ENCODE measurements at regions not wholly inside any gene's neighbourhood (a gene's known extent, or its start where the extent isn't known, plus 50 kb on each side); places are given as distances from the start of the nearest gene placed in this dataset.

GRCh38 chr20:62527781-62528180 lies 52.0 kb upstream of the GATA5 start:
- DNase-seq (ENCODE audit: low spot score) = no peak

DNA sequence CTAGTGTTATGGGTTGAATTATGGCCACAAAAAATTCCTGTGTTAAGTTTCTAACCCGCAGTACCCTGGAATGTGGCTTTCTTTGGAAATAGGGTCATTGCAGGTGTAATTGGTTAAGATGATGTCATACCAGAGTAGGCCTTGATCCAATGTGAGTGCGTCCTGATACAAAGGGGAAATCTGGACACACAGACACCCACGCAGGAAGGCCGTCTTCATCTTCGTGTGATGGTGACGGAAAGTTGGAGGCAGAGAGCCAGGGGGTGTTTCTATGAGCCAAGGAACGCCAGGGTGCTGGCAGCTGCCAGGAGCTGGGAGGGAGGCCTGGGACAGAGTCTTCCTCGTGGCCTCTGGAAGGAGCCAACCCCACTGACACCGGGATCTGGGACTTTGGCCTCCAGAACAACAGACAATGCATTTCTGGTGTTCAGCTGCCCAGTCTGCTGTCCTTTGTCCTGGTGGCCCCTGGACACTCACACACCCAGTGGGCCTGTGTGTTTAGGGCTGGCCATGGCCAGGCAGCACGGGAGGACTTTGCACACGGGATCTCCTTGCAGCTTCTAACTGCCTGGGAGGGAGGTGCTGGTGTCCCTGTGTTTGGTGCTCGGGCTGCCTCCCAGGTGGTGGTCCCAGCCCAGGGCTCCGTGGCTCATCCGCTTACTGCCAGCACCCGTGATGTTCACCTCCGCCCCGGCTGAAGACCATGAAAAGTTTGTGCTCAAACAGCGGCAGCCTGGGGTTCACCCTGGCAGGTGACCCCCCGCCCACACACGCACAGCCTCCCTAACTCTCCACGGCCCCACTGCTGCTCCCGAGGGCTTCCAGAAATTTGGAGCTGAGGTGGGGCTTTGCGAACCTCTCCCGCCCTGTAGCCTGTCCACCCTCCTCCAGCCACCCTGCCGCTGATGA lies 53.4 kb upstream of the GATA5 start:
- peak; percentile 19 for DNase-seq (ENCODE audit: low spot score)

DNA sequence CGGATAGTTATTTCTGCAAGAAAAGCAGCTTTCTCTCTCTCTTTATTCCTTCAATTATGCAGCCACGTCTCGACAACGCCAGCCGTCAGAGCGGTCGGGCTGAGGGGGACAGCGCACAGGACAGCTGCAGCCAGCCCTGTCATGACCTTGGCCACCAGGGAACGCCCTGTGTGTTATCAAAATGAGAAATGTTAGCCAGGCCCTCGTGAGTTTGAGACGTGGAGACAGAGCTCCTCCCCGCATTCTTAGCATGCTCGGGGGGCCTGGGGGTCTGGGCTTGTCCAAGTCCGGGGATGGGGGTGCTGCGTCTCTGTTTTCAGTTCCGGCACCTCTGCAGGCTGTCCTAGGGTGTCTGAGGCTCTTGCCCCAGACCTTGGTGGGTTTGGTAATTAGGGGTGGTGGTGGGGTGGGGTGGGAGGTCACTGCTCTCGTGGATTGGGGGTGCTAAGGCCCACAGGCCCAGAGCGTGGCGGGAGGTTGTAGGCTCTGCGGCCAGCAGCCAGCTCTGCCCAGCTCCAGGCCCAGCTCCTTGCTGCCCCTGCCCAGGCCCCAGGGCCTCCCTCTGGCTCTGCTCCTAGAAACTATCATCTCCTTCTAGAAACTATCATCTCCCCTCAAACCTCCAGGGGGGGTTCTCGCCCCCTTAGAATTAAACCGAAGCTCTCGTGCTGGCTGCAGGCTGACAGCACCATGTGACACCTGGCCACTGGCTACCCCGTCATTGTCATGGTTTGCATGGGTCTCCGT lies 54.3 kb upstream of the GATA5 start:
- DNase-seq (ENCODE audit: low spot score) = no peak

GRCh38 chr20:62530643-62531032 lies 54.8 kb upstream of the GATA5 start:
- DNase-seq (ENCODE audit: low spot score) = no peak

DNA sequence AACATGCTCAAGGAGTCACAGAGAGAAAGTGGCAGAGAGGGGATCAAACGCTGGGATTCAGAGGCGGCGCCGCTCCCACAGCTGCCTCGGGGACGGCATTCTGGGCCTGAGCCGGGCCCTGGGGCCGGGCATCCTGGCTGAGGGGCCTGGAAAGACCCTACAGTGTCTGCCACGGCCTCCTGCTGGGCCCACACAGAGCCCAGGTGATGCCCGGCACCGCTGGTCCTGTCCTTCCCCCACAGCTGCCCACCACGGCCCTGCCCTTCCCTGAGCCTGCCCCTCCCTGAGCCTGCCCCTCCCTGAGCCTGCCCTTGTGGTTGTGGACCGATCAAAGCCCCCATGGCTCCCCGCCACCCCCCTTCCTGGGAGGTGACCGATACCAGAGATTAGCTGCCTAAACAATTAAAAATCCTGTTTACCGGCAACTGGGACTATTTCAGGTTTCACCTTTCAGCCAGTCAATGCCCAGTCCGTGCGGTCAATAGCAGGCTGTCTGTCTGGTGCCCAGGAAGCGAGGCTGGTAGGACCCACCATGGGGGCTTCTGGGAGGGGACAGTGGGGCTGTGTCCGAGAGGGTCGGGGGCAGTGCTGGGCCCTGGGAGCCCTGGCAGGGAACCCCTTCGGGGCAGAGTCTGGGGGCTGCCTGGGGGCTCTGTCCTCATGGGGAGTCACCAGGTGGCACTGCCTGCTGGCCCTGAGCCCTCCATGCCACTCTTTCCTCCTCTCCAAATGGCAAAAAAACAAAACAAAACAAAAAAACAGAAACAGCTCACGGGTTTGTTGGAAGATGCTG lies 55.4 kb upstream of the GATA5 start:
- no peak for DNase-seq (ENCODE audit: low spot score)

- no peak for DNase-seq (ENCODE audit: low spot score)
Observed at GRCh38 chr20:62532921-62533320, 57.1 kb upstream of the GATA5 start.

GRCh38 chr20:62533591-62534495 lies 58.0 kb upstream of the GATA5 start:
- DNase-seq (ENCODE audit: low spot score) = no peak

DNA sequence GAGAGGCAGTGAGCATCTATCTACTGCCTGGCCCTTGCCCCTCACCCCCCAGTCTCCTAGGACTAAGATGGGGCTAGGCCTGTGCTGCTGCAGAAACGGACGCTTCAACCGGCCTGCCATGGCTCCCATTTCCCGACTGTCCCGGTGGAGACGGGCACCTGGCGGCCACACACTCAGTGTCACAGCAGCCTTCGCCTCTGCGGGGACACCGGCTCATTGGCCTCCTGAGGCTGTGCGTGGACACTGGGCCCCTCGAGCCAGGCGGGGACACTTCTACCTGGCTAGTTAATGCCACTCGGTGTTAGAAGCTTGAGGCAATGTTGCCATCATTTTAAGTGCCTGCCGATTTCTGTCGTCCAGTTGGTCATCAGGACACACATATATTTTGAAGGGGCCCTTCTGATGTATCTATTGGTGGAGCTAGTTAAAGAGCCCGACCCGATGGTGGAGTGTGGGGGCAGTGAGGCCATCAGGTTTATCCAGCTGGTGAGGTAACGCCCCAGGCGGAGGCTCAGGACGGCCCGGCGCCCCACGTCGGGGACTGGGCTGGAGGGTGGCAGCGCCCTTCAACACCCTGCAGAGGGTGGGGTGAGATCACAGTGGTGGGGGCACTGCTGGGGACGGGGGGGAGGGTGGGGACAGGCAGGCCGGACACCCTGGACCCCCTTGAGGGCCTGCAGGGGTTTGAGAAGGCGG lies 58.9 kb upstream of the GATA5 start:
- no peak for DNase-seq (ENCODE audit: low spot score)

- no peak for DNase-seq (ENCODE audit: low spot score)
Observed at GRCh38 chr20:62535282-62535811, 59.6 kb upstream of the GATA5 start.

- DNase-seq (ENCODE audit: low spot score) = no peak
Observed at GRCh38 chr20:62535964-62536363, 60.2 kb upstream of the GATA5 start.

DNA sequence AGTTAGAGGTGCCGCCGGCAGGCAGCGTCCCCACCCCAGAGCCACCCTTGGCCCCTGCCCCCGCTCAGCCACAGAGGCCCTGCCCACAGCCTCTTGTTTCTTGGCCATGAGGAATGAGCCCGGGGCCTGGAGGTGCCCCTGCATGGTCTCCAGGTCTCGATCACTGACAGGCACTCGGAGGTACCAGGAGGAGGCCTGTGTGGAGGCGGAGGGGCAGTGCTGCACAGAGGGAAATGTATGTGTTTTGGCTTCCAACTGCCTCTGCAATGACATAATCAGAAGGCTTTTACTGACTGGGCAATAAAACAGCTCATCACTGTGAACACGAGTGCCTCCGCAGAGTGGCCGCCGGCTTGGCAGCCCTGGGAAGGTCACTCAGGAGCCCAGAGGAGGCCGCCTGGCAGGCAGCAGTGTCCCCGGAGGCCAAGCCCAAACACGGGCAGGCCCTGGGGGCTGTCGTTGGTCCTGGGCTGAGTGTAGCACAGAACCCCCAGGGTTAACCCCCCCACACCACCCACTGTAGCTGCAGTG lies 61.1 kb upstream of the GATA5 start:
- no peak for DNase-seq (ENCODE audit: low spot score)

GRCh38 chr20:62537649-62538292 lies 62.0 kb upstream of the GATA5 start:
- no peak for DNase-seq (ENCODE audit: low spot score)

- DNase-seq (ENCODE audit: low spot score) = no peak
Observed at GRCh38 chr20:62539198-62540045, 63.6 kb upstream of the GATA5 start.

GRCh38 chr20:62540504-62540903 lies 64.7 kb upstream of the GATA5 start:
- no peak for DNase-seq (ENCODE audit: low spot score)

GRCh38 chr20:62542862-62543261 lies 67.1 kb upstream of the GATA5 start:
- DNase-seq (ENCODE audit: low spot score) = no peak

DNA sequence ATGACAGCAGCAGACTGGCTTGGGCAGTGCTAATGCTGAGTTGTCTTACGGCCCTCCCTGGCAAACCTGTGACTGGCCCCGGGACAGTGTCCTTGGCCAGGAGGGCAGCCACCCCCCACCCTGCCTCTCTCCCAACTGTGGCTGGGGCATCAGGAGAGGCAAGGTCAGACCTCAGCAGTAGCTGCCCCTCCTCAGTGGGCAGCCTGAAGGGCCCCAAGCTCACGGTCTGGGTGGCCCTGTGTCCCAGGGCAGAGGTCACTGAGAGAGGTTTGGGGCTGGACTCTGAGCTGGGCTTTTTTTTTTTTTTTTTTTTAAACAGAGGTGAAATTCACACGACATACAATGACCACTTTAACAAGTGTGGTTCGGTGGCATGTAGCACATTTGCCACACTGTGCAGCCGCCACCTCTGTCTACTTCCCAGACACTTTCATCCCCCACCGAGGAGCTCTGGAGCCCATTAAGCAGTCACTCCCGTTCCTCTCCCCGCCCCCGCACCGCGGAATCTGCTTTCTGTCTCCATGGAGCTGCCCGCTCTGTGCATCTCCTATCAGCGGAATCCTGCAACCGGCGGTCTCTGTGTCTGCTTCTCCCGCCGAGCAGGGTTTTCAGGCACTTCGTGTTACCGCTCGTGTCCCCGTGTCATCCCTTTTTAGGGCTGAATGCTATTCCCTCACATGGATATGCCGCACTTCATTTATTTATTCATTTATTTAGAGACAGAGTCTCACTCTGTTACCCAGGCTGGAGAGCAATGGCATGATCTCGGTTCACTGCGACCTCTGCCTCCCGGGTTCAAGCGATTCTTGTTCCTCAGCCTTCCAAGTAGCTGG lies 67.9 kb upstream of the GATA5 start:
- no peak for DNase-seq (ENCODE audit: low spot score)

GRCh38 chr20:62544505-62545055 lies 68.8 kb upstream of the GATA5 start:
- DNase-seq (ENCODE audit: low spot score) = no peak

Data from mucosa of gallbladder (tissue), 1 donor.